Central memory CD8-positive, alpha-beta T cell (primary cell): ENCODE measurements at regions not wholly inside any gene's neighbourhood (a gene's known extent, or its start where the extent isn't known, plus 50 kb on each side); places are given as distances from the start of the nearest gene placed in this dataset.
"Not testable (repeated sequence)": the region's sequence is repeated elsewhere in the genome, so short reads cannot be mapped to it uniquely, and the experiment has no call there.

Source experiments
- ATAC-seq: fragments of 150-1000 bp; cut with Tn5 transposase; replicated peaks from 2 replicates; pipeline ENCODE4 v1.10.0; 2022; ENCODE audit warnings: mild to moderate bottlenecking, moderate FRiP score, moderate number of reproducible peaks; ENCODE audit not compliant: poor library complexity, severe bottlenecking; ENCODE audit errors: extremely low read depth
- DNase-seq, 2 donors: peaks; one replicate each; pipeline ENCODE4 v3.0.0; 2021; ENCODE audit warnings: low spot score in 2 of 2
- H3K27ac Mint-ChIP-seq: one replicate; pipeline ENCODE4 v1.8.0; 2022; ENCODE audit warnings: low read depth, mild to moderate bottlenecking, moderate library complexity, mixed read lengths
- H3K27me3 Mint-ChIP-seq: one replicate; pipeline ENCODE4 v1.8.0; 2022; ENCODE audit warnings: mixed read lengths
- H3K36me3 Mint-ChIP-seq: one replicate; pipeline ENCODE4 v1.8.0; 2022; ENCODE audit warnings: mild to moderate bottlenecking, moderate library complexity, mixed read lengths; ENCODE audit not compliant: insufficient read depth
- H3K4me1 Mint-ChIP-seq: one replicate; pipeline ENCODE4 v1.8.0; 2022; ENCODE audit warnings: mixed read lengths
- H3K4me3 Mint-ChIP-seq: one replicate; pipeline ENCODE4 v1.8.0; 2022; ENCODE audit warnings: mild to moderate bottlenecking, moderate library complexity, mixed read lengths
- H3K9me3 Mint-ChIP-seq: one replicate; pipeline ENCODE4 v1.8.0; 2022; ENCODE audit warnings: mixed read lengths

GRCh38 chr6:164741938-164742451 is 567.4 kb downstream of the C6orf118 start:
- no peaks in the 10 kb centered on the region for H3K36me3 Mint-ChIP-seq
- H3K27me3 Mint-ChIP-seq = no peaks in the 10 kb centered on the region
- no peak overlapping the region for H3K4me3 Mint-ChIP-seq
- ATAC-seq (no peak), DNase-seq (no peak)
- no peaks in the 10 kb centered on the region for H3K4me1 Mint-ChIP-seq
- H3K27ac Mint-ChIP-seq = no peak overlapping the region
- peaks cover 47% of the 10 kb centered on the region for H3K9me3 Mint-ChIP-seq

GRCh38 chr6:164736090-164736489 is 573.3 kb downstream of the C6orf118 start:
- peaks cover 24% of the 10 kb centered on the region for H3K9me3 Mint-ChIP-seq
- H3K27me3 Mint-ChIP-seq, H3K4me1 Mint-ChIP-seq, DNase-seq, H3K27ac Mint-ChIP-seq, H3K36me3 Mint-ChIP-seq, ATAC-seq, H3K4me3 Mint-ChIP-seq: not testable (repeated sequence)

GRCh38 chr6:164731539-164731938 is 577.9 kb downstream of the C6orf118 start:
- H3K9me3 Mint-ChIP-seq = peaks cover 9% of the 10 kb centered on the region
- no peaks in the 10 kb centered on the region for H3K27me3 Mint-ChIP-seq
- no peak overlapping the region for H3K4me3 Mint-ChIP-seq

GRCh38 chr6:164721460-164721859 is 587.9 kb downstream of the C6orf118 start:
- peaks cover 14% of the 10 kb centered on the region for H3K9me3 Mint-ChIP-seq
- no peaks in the 10 kb centered on the region for H3K4me1 Mint-ChIP-seq
- DNase-seq = no peak
- ATAC-seq = no peak
- no peak overlapping the region for H3K27ac Mint-ChIP-seq
- no peaks in the 10 kb centered on the region for H3K27me3 Mint-ChIP-seq
- no peaks in the 10 kb centered on the region for H3K36me3 Mint-ChIP-seq
- H3K4me3 Mint-ChIP-seq = no peak overlapping the region

More at GRCh38 chr6:164731539-164731938, 577.9 kb downstream of the C6orf118 start:
- no peaks in the 10 kb centered on the region for H3K36me3 Mint-ChIP-seq
- DNase-seq = no peak
- ATAC-seq = no peak
- no peak overlapping the region for H3K27ac Mint-ChIP-seq
- H3K4me1 Mint-ChIP-seq = no peaks in the 10 kb centered on the region

GRCh38 chr6:164700497-164700896 is 608.9 kb downstream of the C6orf118 start:
- ATAC-seq (no peak), DNase-seq (no peak)
- Mint-ChIP-seq H3K27ac (no peak overlapping the region), H3K9me3 (peaks cover 22% of the 10 kb centered on the region), H3K4me3 (no peak overlapping the region), H3K27me3 (no peaks in the 10 kb centered on the region), H3K36me3 (no peaks in the 10 kb centered on the region), H3K4me1 (no peaks in the 10 kb centered on the region)

GRCh38 chr6:164695896-164696295 is 613.5 kb downstream of the C6orf118 start:
- peaks cover 19% of the 10 kb centered on the region for H3K9me3 Mint-ChIP-seq
- H3K27me3 Mint-ChIP-seq = no peaks in the 10 kb centered on the region
- DNase-seq (no peak), ATAC-seq (no peak)
- H3K4me1 Mint-ChIP-seq = no peaks in the 10 kb centered on the region
- H3K36me3 Mint-ChIP-seq = no peaks in the 10 kb centered on the region
- H3K27ac Mint-ChIP-seq = no peak overlapping the region
- no peak overlapping the region for H3K4me3 Mint-ChIP-seq

GRCh38 chr6:164694386-164694785 is 615.0 kb downstream of the C6orf118 start:
- H3K36me3 Mint-ChIP-seq = no peaks in the 10 kb centered on the region
- no peaks in the 10 kb centered on the region for H3K4me1 Mint-ChIP-seq

GRCh38 chr6:164693944-164694343 is 615.5 kb downstream of the C6orf118 start:
- Mint-ChIP-seq H3K27ac (no peak overlapping the region), H3K4me1 (no peaks in the 10 kb centered on the region), H3K9me3 (peaks cover 11% of the 10 kb centered on the region), H3K27me3 (no peaks in the 10 kb centered on the region), H3K36me3 (no peaks in the 10 kb centered on the region), H3K4me3 (no peak overlapping the region)
- ATAC-seq (no peak), DNase-seq (no peak)

More at GRCh38 chr6:164694386-164694785, 615.0 kb downstream of the C6orf118 start:
- DNase-seq = no peak
- Mint-ChIP-seq H3K4me3 (no peak overlapping the region), H3K27ac (no peak overlapping the region), H3K27me3 (no peaks in the 10 kb centered on the region), H3K9me3 (peaks cover 14% of the 10 kb centered on the region)
- no peak for ATAC-seq

GRCh38 chr6:164692772-164693510 is 616.5 kb downstream of the C6orf118 start:
- DNase-seq = no peak
- Mint-ChIP-seq H3K9me3 (peaks cover 11% of the 10 kb centered on the region), H3K27ac (no peak overlapping the region), H3K4me3 (no peak overlapping the region), H3K27me3 (no peaks in the 10 kb centered on the region), H3K36me3 (no peaks in the 10 kb centered on the region), H3K4me1 (no peaks in the 10 kb centered on the region)
- no peak for ATAC-seq

GRCh38 chr6:164690702-164691500 is 618.5 kb downstream of the C6orf118 start:
- Mint-ChIP-seq H3K27ac (no peak overlapping the region), H3K4me3 (no peak overlapping the region), H3K9me3 (peaks cover 7% of the 10 kb centered on the region), H3K4me1 (no peaks in the 10 kb centered on the region), H3K36me3 (no peaks in the 10 kb centered on the region), H3K27me3 (no peaks in the 10 kb centered on the region)
- no peak for DNase-seq
- no peak for ATAC-seq

- H3K4me3 Mint-ChIP-seq = no peak overlapping the region
- H3K27me3 Mint-ChIP-seq = no peaks in the 10 kb centered on the region
- DNase-seq (no peak), ATAC-seq (no peak)
- no peaks in the 10 kb centered on the region for H3K36me3 Mint-ChIP-seq
- no peak overlapping the region for H3K27ac Mint-ChIP-seq
- no peaks in the 10 kb centered on the region for H3K4me1 Mint-ChIP-seq
- peaks cover 9% of the 10 kb centered on the region for H3K9me3 Mint-ChIP-seq
Measured at GRCh38 chr6:164690241-164690640, 619.2 kb downstream of the C6orf118 start.

- Mint-ChIP-seq H3K36me3 (no peaks in the 10 kb centered on the region), H3K4me3 (no peak overlapping the region), H3K27ac (no peak overlapping the region), H3K4me1 (no peaks in the 10 kb centered on the region), H3K9me3 (peaks cover 26% of the 10 kb centered on the region), H3K27me3 (no peaks in the 10 kb centered on the region)
- no peak for ATAC-seq
- no peak for DNase-seq
Measured at GRCh38 chr6:164665328-164665727, 644.1 kb downstream of the C6orf118 start.

GRCh38 chr6:164663634-164664033 is 645.8 kb downstream of the C6orf118 start:
- Mint-ChIP-seq H3K4me3 (no peak overlapping the region), H3K4me1 (no peaks in the 10 kb centered on the region), H3K9me3 (peaks cover 31% of the 10 kb centered on the region), H3K27ac (no peak overlapping the region), H3K36me3 (no peaks in the 10 kb centered on the region), H3K27me3 (no peaks in the 10 kb centered on the region)
- DNase-seq = no peak
- no peak for ATAC-seq
